Inflammatory macrophage treated with lipopolysaccharide for 1 hour (primary cell): ENCODE measurements at regions not wholly inside any gene's neighbourhood (a gene's known extent, or its start where the extent isn't known, plus 50 kb on each side); places are given as distances from the start of the nearest gene placed in this dataset.
A peak's percentile ranks its signal among the peaks of the same experiment; 100 is the strongest.

Experiments
- DNase-seq, 2 donors: peaks; one replicate each; pipeline ENCODE4 v3.0.0-alpha.2; 2020 to 2022

- DNase-seq, result no peak
These were observed 60.3 kb downstream of the SEC61B start for GRCh38 chr9:99282406-99282805.

DNA sequence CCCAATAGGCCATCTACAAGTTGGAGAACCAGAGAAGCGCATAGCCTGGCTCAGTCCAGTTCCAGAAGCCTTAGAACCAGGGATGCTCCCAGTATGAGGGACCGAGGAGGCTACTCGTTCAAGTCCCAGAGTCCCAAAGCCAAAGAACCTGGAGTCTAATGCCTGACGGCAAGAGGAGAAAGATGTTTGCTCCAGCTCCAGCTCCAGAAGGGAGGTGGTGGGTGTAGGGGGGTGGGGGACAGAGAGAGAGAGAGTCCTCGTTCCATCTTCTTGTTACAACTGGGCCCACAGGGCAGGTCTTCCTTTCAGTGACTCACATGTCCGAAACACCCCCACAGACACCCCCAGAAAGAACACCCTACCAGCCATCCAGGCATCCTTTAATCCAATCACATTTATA is 63.9 kb downstream of the SEC61B start:
- no peak for DNase-seq

- DNase-seq, result no peak
These were observed 64.5 kb downstream of the SEC61B start for GRCh38 chr9:99286536-99286935.

- no peak for DNase-seq
These were observed 65.6 kb downstream of the SEC61B start for GRCh38 chr9:99287641-99288040.

DNA sequence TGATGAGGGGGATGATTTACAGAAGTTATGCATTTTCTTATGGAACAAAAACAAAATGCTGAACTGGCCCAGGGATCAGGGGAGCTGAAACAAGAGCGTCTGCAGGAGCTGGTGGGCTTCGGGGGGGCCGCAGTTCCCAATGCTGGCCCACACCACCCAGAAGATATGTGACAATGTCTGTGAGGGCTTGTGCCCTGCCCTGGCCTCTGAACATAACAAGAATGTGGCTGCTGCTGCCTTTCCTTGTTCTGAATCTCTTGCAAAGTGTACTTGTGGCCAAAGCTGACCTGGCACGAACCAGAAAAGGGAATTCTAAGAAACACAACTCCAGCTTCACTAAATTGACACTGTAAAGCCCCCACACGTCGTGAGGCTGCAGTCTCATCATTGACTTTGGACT is 66.7 kb downstream of the SEC61B start:
- DNase-seq, result no peak

DNA sequence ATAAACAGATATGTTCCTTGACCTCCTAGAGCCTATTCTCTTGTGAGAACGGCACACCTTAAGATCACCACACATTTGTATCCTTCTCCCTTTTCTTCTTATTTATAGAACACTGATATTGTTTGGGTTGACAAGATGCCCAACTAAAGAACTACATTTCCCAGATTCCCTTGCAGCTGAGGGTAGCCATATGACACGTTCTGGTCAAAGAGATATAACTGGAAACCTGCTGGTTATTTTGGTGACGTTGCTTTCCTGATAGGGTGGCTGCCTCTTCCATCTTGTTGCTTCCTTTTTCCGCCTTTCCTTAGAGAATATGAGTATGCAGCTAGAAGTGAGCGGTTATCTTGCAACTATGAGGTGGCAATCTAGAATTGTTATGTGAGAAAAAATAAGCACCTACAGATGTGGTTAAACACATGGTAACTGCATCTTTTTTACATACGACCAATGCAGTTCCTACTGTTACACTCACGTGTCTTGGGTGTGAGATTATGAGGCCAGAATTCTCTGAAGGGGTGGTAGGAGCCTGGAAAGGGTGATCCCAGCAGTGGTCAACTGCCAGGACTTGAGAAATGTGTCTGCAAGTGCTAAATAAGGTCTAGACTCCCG is 72.9 kb downstream of the SEC61B start:
- no peak for DNase-seq

DNA sequence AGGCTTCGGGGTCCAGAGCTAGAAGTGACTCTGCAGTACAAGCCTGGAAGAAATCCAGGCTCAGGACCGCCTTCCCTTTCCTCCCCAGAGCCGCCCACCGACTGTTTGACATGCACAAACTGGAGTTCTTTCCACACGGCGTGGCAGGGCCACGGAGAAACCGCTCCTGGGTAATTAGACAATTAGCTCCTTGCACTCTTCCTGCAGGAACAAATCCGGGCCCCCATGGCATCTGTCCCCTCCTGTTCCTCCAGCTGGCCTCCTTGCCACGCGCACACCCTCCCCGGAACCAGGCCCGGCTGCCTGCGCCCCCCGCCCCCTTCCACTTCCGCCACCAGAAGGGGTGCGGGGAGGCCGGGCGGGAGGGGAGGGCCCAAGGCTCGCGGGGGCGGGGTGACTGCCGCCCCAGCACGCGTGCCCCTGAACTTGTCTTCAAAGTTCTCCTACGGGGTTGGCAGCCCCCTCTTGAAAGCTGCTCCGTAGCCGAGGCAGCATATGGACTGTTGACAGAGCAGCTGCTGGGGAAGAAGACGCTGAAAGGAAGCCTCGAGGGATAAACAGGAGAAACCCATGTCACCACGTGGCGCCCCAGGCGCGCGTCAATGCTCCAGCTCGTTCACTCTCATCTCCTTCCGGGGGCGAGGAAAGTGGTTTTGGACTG is 74.3 kb downstream of the SEC61B start:
- no peak for DNase-seq

GRCh38 chr9:99298614-99299013 is 76.5 kb downstream of the SEC61B start:
- DNase-seq, result no peak

DNA sequence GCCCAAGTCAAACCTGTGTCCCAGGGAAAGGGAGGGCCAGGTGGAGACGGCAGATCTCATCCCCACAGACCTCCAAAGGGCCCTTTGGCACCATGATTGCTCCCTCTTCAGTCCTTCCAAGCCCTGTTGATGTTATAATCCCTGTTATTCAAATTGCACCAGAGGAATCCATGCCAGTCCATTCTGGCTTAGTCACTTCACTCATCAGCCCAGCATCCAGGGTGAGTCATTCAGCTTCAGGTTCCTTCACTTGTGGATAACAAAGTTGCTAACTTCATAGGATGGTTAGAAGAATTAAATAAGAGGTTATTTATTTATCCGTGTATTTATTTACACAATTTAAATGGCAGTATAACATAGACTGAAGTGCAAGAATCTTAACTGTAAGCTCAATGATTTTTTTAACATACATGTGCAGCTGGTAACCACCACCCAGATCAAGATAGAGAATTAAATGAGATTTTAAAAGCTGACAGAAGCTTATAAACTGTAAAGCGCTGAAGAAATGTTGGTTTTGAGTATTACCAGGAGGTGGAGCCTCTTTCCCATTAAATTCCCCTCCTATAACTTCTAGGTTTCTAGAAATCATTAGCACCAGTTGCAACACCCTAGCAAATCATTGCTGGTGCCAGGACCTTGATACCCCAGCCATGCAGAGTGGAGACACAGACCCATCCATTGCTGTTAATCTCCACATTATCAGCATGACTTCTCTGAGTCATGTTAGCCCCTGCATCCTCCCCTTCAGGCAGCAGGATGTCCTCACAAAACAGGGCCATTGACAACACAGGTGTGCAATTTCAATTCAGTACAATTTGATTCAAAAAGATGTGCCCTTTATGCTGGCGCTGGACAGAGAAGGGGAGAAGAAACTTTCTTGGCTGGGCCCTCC is 77.4 kb downstream of the SEC61B start:
- peak; percentile 54 to 69 for DNase-seq

GRCh38 chr9:99300103-99300439 is 78.0 kb downstream of the SEC61B start:
- DNase-seq, result no peak

- no peak for DNase-seq
These were observed 78.5 kb downstream of the SEC61B start for GRCh38 chr9:99300603-99301002.

- peak; percentile 37 to 61 for DNase-seq
These were observed 81.1 kb downstream of the SEC61B start for GRCh38 chr9:99303177-99303576.

GRCh38 chr9:99305124-99305523 is 83.0 kb downstream of the SEC61B start:
- DNase-seq, result no peak

DNA sequence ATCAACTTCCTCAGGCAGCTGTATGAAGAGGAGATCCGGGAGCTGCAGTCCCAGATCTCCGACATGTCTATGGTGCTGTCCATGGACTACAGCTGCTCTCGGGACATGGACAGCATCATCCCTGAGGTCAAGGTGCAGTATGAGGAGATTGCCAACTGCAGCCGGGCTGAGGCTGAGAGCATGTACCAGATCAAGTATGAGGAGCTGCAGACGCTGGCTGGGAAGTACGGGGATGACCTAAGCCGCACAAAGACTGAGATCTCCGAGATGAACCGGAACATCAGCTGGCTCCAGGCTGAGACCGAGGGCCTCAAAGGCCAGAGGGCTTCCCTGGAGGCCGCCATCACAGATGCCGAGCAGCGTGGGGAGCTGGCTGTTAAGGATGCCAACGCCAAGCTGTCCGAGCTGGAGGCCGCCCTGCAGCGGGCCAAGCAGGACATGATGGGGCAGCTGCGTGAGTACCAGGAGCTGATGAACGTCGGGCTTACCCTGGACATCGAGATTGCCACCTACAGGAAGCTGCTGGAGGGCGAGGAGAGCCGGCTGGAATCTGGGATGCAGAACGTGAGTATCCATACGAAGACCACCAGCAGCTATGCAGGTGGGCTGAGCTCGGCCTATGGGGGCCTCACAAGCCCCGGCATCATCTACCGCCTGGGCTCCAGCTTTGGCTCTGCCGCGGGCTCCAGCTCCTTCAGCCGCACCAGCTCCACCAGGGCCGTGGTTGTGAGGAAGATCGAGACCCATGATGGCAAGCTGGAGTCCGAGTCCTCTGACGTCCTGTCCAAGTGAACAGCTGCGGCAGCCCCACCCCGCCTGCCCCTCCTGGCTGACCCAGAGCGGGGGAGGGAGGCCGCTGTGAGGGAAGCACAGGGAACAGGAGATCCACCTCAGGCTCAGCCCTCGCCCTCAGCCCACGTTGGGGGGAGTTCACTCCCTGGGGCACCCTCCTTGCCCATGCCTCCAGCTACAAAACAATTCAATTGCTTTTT is 84.0 kb downstream of the SEC61B start:
- DNase-seq, result no peak

DNA sequence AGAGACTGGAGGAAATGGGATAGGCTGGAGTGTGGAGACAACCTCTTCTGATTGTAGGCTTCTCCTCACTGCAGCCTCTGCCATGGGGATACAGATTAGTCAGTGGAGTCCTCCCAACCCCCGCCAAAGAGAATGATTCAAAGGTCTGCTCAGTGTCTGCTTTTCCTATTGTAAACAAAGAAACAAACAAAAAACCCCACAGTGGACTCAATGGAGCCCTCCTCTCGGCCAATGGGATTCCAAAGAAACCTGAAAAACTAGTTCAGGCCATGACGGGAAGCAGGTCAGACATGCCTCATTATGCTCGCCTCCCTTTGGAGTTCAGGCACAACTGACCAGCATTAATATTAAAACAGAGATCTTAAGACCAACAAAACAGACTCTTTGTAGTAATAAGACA is 85.8 kb downstream of the SEC61B start:
- no peak for DNase-seq

- DNase-seq, result no peak
These were observed 87.3 kb downstream of the SEC61B start for GRCh38 chr9:99309141-99309939.

GRCh38 chr9:99312736-99313135 is 90.7 kb downstream of the SEC61B start:
- DNase-seq, result no peak

DNA sequence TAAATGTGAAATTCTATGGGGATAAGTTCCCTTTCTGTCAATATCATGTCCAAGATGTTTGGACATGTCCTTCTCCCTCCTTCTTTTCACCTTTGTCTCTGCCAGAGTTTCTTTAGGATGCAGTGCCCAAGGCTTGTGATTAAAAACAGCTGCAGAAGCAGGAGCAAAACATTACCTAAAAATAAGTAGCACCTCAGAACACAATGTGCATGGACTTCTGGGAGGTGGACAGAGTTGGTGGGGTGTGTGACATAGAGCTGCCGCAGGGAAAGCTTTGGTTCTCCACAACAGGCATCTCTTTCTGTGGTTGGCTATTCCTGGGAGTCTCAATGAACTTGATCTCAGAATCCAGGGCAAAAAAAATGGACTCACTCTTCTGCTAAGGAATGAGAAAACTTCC is 97.0 kb downstream of the SEC61B start:
- no peak for DNase-seq

DNA sequence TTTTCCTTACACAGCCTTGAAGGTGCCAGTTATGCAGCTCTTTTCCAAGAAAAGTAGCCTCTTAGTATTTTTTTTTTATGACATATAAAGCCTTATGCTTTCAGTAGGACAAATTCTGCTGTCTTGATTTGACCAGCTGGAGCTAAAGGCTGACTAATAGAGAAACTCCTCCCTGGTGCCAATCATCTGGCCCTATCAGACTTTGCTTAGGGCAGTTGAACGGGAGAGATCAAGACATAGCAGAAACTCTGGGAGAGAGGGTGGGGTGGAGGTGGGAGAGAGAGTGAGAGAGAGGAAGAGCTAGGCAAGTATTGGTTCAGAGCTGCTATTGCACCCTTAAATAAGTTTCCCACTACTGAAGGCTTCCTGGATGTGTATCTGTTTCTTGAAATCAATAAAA is 100.2 kb downstream of the SEC61B start:
- no peak for DNase-seq

- DNase-seq, result peak; percentile 68 to 78
These were observed 104.2 kb downstream of the SEC61B start for GRCh38 chr9:99326112-99326916.

DNA sequence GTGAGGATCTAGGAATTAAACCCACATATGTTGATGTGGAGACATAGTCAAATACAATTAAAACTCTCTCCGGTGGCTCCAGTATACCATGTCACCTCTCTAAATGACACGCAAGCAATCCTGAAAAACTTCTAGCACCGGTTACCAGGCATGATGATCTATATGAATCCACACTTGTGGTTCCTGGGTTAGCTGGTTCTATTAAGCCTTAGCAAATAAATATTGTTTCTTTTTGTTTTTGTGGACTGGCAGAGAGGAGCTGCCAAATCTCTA is 104.8 kb downstream of the SEC61B start:
- DNase-seq, result no peak
